ENCODE measurements at regions not wholly inside any gene's neighbourhood (a gene's known extent, or its start where the extent isn't known, plus 50 kb on each side); places are given as distances from the start of the nearest gene placed in this dataset.

- H3K4me3 ChIP-seq (ENCODE audit: control insufficient read depth, low read depth, low read length), result no peak overlapping the region
- TF ChIP-seq CTCF (IDR thresholded peaks at IDR 0.05; ENCODE audit: control insufficient read depth, insufficient read depth, low read depth, low read length, missing control alignments), result no peak
- no peak for DNase-seq (ENCODE audit: low read depth)
Measured at GRCh38 chr5:13640270-13640669, 304.2 kb downstream of the DNAH5 start.

GRCh38 chr5:13632676-13633075, 311.8 kb downstream of the DNAH5 start:
- H3K4me3 ChIP-seq (ENCODE audit: control insufficient read depth, low read depth, low read length), result no peak overlapping the region
- DNase-seq (ENCODE audit: low read depth), result peak; percentile 16
- TF ChIP-seq CTCF (IDR thresholded peaks at IDR 0.05; ENCODE audit: control insufficient read depth, insufficient read depth, low read depth, low read length, missing control alignments), result no peak

GRCh38 chr5:13629218-13629617, 315.3 kb downstream of the DNAH5 start:
- no peak for DNase-seq (ENCODE audit: low read depth)
- no peak for TF ChIP-seq CTCF (IDR thresholded peaks at IDR 0.05; ENCODE audit: control insufficient read depth, insufficient read depth, low read depth, low read length, missing control alignments)
- no peak overlapping the region for H3K4me3 ChIP-seq (ENCODE audit: control insufficient read depth, low read depth, low read length)

GRCh38 chr5:13627673-13628454, 316.6 kb downstream of the DNAH5 start:
- H3K4me3 ChIP-seq (ENCODE audit: control insufficient read depth, low read depth, low read length), result no peak overlapping the region
- DNase-seq (ENCODE audit: low read depth), result no peak
- TF ChIP-seq CTCF (IDR thresholded peaks at IDR 0.05; ENCODE audit: control insufficient read depth, insufficient read depth, low read depth, low read length, missing control alignments), result no peak

- H3K4me3 ChIP-seq (ENCODE audit: control insufficient read depth, low read depth, low read length), result no peak overlapping the region
- no peak for DNase-seq (ENCODE audit: low read depth)
- TF ChIP-seq CTCF (IDR thresholded peaks at IDR 0.05; ENCODE audit: control insufficient read depth, insufficient read depth, low read depth, low read length, missing control alignments), result no peak
Measured at GRCh38 chr5:13625616-13626198, 318.8 kb downstream of the DNAH5 start.

GRCh38 chr5:13624283-13625074, 320.0 kb downstream of the DNAH5 start:
- no peak for DNase-seq (ENCODE audit: low read depth)
- H3K4me3 ChIP-seq (ENCODE audit: control insufficient read depth, low read depth, low read length), result no peak overlapping the region
- TF ChIP-seq CTCF (IDR thresholded peaks at IDR 0.05; ENCODE audit: control insufficient read depth, insufficient read depth, low read depth, low read length, missing control alignments), result no peak

All from AG09309 (cell line).